Activated naive CD8-positive, alpha-beta T cell treated with anti-CD3 and anti-CD28 coated beads, Interleukin-2, amount 50 U/mL, for 24 hours (primary cell): ENCODE measurements at regions not wholly inside any gene's neighbourhood (a gene's known extent, or its start where the extent isn't known, plus 50 kb on each side); places are given as distances from the start of the nearest gene placed in this dataset.
A peak's percentile ranks its signal among the peaks of the same experiment; 100 is the strongest.

Experiments
- ATAC-seq: fragments of 150-1000 bp; cut with Tn5 transposase; one replicate; pipeline ENCODE4 v1.10.0; 2021
- DNase-seq: peaks from one replicate; pipeline ENCODE4 v3.0.0; 2021
- H3K27ac Mint-ChIP-seq: one replicate; pipeline ENCODE4 v1.8.0; 2021; ENCODE audit warnings: mild to moderate bottlenecking, mixed read lengths
- H3K27me3 Mint-ChIP-seq: one replicate; pipeline ENCODE4 v1.8.0; 2021; ENCODE audit warnings: mixed read lengths
- H3K36me3 Mint-ChIP-seq: one replicate; pipeline ENCODE4 v1.8.0; 2021; ENCODE audit warnings: low read depth, mixed read lengths
- H3K4me1 Mint-ChIP-seq: one replicate; pipeline ENCODE4 v1.8.0; 2021; ENCODE audit warnings: mixed read lengths
- H3K4me3 Mint-ChIP-seq: one replicate; pipeline ENCODE4 v1.8.0; 2021; ENCODE audit warnings: mild to moderate bottlenecking, moderate library complexity, mixed read lengths
- H3K9me3 Mint-ChIP-seq: one replicate; pipeline ENCODE4 v1.8.0; 2021; ENCODE audit warnings: mixed read lengths

- H3K9me3 Mint-ChIP-seq, result peaks cover 23% of the 10 kb centered on the region
- H3K4me1 Mint-ChIP-seq, result no peaks in the 10 kb centered on the region
- no peak for ATAC-seq
Measured at GRCh38 chr6:142500250-142500786, 198.5 kb downstream of the ADGRG6 start.

GRCh38 chr6:142501795-142502194, 200.0 kb downstream of the ADGRG6 start:
- DNase-seq, result no peak
- no peak overlapping the region for H3K4me3 Mint-ChIP-seq
- no peak overlapping the region for H3K27ac Mint-ChIP-seq
- ATAC-seq, result no peak
- H3K9me3 Mint-ChIP-seq, result peaks cover 23% of the 10 kb centered on the region
- H3K27me3 Mint-ChIP-seq, result no peaks in the 10 kb centered on the region
- no peaks in the 10 kb centered on the region for H3K4me1 Mint-ChIP-seq
- H3K36me3 Mint-ChIP-seq, result no peaks in the 10 kb centered on the region

More at GRCh38 chr6:142500250-142500786, 198.5 kb downstream of the ADGRG6 start:
- H3K27ac Mint-ChIP-seq, result no peak overlapping the region
- H3K27me3 Mint-ChIP-seq, result no peaks in the 10 kb centered on the region
- DNase-seq, result no peak
- H3K36me3 Mint-ChIP-seq, result no peaks in the 10 kb centered on the region
- no peak overlapping the region for H3K4me3 Mint-ChIP-seq

DNA sequence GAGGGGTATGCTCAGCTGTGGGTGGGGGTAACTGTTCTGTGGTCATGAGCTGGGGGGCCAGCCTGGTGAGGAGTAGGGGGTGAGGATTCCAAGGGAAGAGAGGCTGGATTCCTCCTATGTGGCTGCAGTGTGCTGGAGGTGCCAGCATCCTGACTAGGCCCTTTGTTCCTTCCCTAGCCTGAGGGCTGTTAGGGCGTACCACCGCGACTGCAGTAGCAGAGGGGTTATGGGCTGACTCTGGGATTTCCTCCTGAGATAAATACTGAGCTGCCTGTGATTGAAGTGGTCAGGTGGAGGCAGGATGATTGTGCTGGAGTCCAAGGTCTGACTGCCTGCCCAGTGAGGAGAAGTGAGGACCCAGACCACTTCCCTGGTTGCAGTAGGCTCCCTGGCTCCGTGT, 205.3 kb downstream of the ADGRG6 start:
- Mint-ChIP-seq H3K4me1 (no peaks in the 10 kb centered on the region), H3K36me3 (no peaks in the 10 kb centered on the region), H3K4me3 (no peak overlapping the region), H3K9me3 (peaks cover 19% of the 10 kb centered on the region), H3K27me3 (no peaks in the 10 kb centered on the region), H3K27ac (no peak overlapping the region)
- no peak for DNase-seq
- no peak for ATAC-seq

DNA sequence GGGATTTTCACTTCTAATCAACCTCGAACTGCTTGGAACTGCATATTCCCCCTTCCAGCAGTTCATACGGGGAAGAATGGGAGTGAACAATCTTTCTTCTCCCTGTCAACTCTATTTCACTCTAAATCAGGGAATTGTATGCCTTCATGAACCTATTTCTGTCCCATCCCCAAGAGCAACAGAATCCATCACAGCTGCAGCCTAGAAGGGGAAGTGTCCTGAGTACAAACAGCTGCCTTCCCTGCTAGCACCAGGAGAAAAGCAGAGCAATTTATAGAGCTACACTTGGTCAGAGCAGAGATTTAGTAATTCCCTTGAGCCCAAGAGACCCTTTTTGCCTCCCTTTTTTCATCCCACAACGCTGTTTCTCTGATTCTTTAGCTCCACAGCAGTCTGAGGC, 208.4 kb downstream of the ADGRG6 start:
- no peaks in the 10 kb centered on the region for H3K27me3 Mint-ChIP-seq

GRCh38 chr6:142518126-142518525, 216.3 kb downstream of the ADGRG6 start:
- Mint-ChIP-seq H3K27ac (no peak overlapping the region), H3K4me1 (no peaks in the 10 kb centered on the region), H3K36me3 (no peaks in the 10 kb centered on the region), H3K4me3 (no peak overlapping the region), H3K9me3 (peaks cover 13% of the 10 kb centered on the region), H3K27me3 (peaks cover 2% of the 10 kb centered on the region)
- DNase-seq (no peak), ATAC-seq (no peak)

More for the DNA sequence above, 208.4 kb downstream of the ADGRG6 start:
- no peak for ATAC-seq
- no peaks in the 10 kb centered on the region for H3K36me3 Mint-ChIP-seq
- no peak overlapping the region for H3K27ac Mint-ChIP-seq
- DNase-seq, result no peak
- no peaks in the 10 kb centered on the region for H3K4me1 Mint-ChIP-seq
- no peak overlapping the region for H3K4me3 Mint-ChIP-seq
- H3K9me3 Mint-ChIP-seq, result peaks cover 2% of the 10 kb centered on the region

GRCh38 chr6:142518761-142519160, 217.0 kb downstream of the ADGRG6 start:
- H3K36me3 Mint-ChIP-seq, result no peaks in the 10 kb centered on the region
- H3K27ac Mint-ChIP-seq, result no peak overlapping the region
- H3K4me3 Mint-ChIP-seq, result no peak overlapping the region
- ATAC-seq, result no peak
- DNase-seq, result no peak
- peaks cover 2% of the 10 kb centered on the region for H3K27me3 Mint-ChIP-seq
- no peaks in the 10 kb centered on the region for H3K4me1 Mint-ChIP-seq
- H3K9me3 Mint-ChIP-seq, result peaks cover 13% of the 10 kb centered on the region

DNA sequence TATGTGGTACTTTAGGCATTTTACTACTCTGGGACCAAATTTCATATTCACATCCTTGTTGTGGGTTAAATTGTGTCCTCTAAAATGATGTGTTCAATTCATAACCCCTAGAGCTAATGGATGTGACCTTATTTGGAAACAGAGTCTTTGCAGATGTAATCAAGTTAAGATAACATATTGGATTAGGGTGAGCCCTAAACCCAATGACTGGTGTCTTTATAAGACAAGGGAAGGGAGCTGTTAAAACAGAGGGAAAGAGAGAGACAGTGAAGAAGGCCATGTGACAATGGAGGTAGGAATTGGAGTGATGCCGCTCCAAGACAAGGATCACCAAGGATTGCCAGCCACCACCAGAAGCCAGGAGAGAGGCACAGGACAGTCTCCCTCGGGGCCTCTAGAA, 220.0 kb downstream of the ADGRG6 start:
- Mint-ChIP-seq H3K36me3 (no peaks in the 10 kb centered on the region), H3K27me3 (no peaks in the 10 kb centered on the region), H3K27ac (no peak overlapping the region), H3K9me3 (no peaks in the 10 kb centered on the region), H3K4me3 (no peak overlapping the region), H3K4me1 (no peaks in the 10 kb centered on the region)
- ATAC-seq (no peak), DNase-seq (no peak)

- DNase-seq (no peak), ATAC-seq (no peak)
- no peaks in the 10 kb centered on the region for H3K27me3 Mint-ChIP-seq
- H3K9me3 Mint-ChIP-seq, result no peaks in the 10 kb centered on the region
- H3K4me3 Mint-ChIP-seq, result no peak overlapping the region
- H3K4me1 Mint-ChIP-seq, result no peaks in the 10 kb centered on the region
- no peaks in the 10 kb centered on the region for H3K36me3 Mint-ChIP-seq
- H3K27ac Mint-ChIP-seq, result no peak overlapping the region
Measured at GRCh38 chr6:142523515-142524375, 221.9 kb downstream of the ADGRG6 start.

DNA sequence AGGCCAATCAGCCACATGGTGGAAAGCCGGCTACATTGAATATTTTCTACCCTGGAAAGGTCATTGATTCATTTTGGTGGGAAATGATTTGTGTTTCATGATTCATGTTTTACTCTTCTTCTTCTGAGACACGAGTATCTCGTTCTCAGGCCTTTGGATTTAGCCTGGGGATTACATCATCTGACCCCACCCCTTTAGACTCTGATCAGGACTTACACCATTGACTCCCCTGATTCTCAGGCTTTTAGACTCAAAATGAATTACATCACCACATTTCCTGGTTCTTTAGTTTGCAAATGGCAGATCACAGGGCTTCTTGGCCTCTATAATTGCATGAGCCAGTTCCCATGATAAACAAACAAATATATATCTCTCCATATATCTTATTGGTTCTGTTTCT, 228.8 kb downstream of the ADGRG6 start:
- H3K4me1 Mint-ChIP-seq, result no peaks in the 10 kb centered on the region
- H3K4me3 Mint-ChIP-seq, result no peak overlapping the region
- ATAC-seq, result no peak
- no peak for DNase-seq
- peaks cover 16% of the 10 kb centered on the region for H3K9me3 Mint-ChIP-seq
- H3K27ac Mint-ChIP-seq, result no peak overlapping the region
- peaks cover 2% of the 10 kb centered on the region for H3K36me3 Mint-ChIP-seq
- no peaks in the 10 kb centered on the region for H3K27me3 Mint-ChIP-seq

DNA sequence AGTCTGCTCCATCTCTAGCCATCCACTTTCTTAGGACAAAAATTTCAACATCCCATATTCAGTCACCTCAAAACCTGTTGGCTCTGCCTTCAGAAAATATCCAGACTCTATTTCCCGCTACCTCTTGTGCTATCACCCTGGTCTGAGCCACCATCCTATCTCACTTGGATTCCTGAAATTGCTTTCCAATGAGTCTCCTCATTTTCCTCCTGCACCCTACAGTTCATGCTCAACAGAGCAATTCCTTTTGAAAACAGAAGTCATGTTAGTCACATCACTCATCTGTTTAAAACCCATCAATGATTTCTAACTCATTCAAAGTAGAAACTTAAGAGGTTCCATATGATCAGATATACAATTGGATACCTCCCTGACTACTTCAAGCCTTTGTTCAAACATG, 229.9 kb downstream of the ADGRG6 start:
- H3K27ac Mint-ChIP-seq, result no peak overlapping the region
- no peak overlapping the region for H3K4me3 Mint-ChIP-seq
- no peak for ATAC-seq

GRCh38 chr6:142534076-142534475, 232.3 kb downstream of the ADGRG6 start:
- no peak overlapping the region for H3K27ac Mint-ChIP-seq

More for the DNA sequence above, 229.9 kb downstream of the ADGRG6 start:
- no peaks in the 10 kb centered on the region for H3K4me1 Mint-ChIP-seq
- H3K27me3 Mint-ChIP-seq, result no peaks in the 10 kb centered on the region
- peaks cover 2% of the 10 kb centered on the region for H3K36me3 Mint-ChIP-seq
- peaks cover 20% of the 10 kb centered on the region for H3K9me3 Mint-ChIP-seq
- DNase-seq, result no peak

DNA sequence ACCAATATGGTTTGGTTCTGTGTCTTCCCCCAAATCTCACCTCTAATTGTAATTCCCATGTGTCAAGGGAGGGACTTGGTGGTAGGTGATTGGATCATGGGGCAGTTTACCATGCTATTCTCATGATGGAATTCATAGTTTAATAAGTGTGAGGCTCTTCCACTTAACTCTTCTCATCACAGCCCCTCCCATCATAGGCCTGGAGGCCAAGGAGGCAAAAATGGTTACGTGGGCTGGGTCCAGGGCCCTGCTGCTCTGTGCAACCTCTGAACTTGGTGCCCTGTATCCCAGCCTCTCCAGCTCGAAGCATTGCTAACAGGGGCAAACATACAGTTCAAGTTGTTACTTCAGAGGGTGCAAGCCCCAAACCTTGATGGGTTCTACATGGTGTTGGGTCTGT, 232.7 kb downstream of the ADGRG6 start:
- no peak overlapping the region for H3K27ac Mint-ChIP-seq
- no peak for DNase-seq
- ATAC-seq, result no peak

More at GRCh38 chr6:142534076-142534475, 232.3 kb downstream of the ADGRG6 start:
- H3K9me3 Mint-ChIP-seq, result peaks cover 20% of the 10 kb centered on the region
- peaks cover 2% of the 10 kb centered on the region for H3K36me3 Mint-ChIP-seq
- DNase-seq (no peak), ATAC-seq (no peak)
- H3K27me3 Mint-ChIP-seq, result no peaks in the 10 kb centered on the region
- no peak overlapping the region for H3K4me3 Mint-ChIP-seq
- H3K4me1 Mint-ChIP-seq, result no peaks in the 10 kb centered on the region

DNA sequence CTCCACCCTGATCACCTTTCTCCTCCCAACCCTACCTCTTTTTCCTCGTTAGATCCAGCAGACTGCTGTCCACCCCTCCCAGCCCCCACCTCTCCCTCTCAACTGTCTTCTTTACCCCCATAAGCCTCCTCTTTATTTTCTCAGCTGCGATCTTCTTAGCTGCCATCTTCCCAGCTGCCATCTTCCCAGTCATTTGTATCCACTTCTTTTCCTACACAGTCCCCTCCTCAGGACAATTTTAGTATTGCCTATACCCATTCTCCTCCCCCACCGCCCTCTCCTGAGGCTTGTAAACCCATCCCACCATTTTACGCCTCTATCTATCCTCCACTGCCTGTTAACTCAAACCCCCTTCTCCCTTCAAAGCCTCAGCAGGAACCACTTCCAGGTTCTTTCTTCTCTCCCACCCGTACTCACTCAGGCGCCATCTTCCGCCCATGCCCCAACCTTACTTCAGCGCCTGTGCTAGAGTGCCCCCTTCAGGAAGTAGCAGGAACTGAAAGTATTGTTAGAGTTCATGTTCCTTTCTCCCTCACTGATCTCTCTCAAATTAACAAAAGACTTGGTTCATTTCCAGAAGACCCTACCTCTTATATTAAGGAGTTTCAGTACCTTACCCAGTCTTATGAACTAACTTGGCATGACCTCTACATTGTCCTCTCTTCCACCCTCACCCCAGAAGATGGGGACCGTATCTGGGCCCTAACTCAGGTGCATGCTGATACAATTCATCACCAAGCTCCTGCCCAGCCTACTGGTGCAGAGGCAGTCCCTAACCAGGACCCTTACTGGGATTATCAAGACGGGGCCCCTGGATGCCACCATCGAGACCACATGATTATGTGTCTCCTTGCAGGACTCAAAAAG, 236.0 kb downstream of the ADGRG6 start:
- ATAC-seq, result no peak
- Mint-ChIP-seq H3K36me3 (peaks cover 2% of the 10 kb centered on the region), H3K27ac (no peak overlapping the region), H3K9me3 (peaks cover 16% of the 10 kb centered on the region), H3K4me1 (no peaks in the 10 kb centered on the region), H3K27me3 (no peaks in the 10 kb centered on the region), H3K4me3 (no peak overlapping the region)
- peak; percentile 24 for DNase-seq

More for the DNA sequence above, 232.7 kb downstream of the ADGRG6 start:
- H3K27me3 Mint-ChIP-seq, result no peaks in the 10 kb centered on the region
- H3K4me3 Mint-ChIP-seq, result no peak overlapping the region
- H3K9me3 Mint-ChIP-seq, result peaks cover 20% of the 10 kb centered on the region
- peaks cover 2% of the 10 kb centered on the region for H3K36me3 Mint-ChIP-seq
- no peaks in the 10 kb centered on the region for H3K4me1 Mint-ChIP-seq

DNA sequence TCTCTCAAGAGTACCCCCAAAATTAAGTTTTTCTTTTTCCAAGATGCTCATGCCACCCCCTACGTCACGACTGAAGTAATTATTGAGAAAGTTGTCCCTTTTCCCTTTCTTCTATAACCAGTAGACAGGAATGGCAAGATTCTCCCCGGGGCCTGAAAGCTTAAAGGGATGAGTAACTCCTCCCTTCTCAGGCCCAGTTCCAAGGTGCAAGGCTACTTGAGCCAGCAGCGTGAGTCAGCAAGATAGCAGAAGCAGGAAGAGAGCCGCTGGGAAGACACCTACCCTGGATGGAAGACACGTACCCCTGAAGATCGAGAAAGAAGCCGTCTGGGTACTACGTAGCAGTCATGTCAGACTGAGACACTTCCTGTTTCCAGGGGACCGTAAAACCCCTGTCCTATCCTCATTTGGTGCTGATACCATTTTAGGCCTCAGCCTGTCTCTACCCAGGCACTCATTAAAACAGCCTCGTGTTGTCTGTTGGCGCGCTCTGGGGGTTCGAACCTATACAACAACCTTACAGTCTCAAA, 241.0 kb downstream of the ADGRG6 start:
- peaks cover 17% of the 10 kb centered on the region for H3K4me1 Mint-ChIP-seq
- H3K27ac Mint-ChIP-seq, result no peak overlapping the region
- DNase-seq (no peak), ATAC-seq (no peak)
- H3K4me3 Mint-ChIP-seq, result no peak overlapping the region
- no peaks in the 10 kb centered on the region for H3K36me3 Mint-ChIP-seq
- no peaks in the 10 kb centered on the region for H3K27me3 Mint-ChIP-seq
- no peaks in the 10 kb centered on the region for H3K9me3 Mint-ChIP-seq
